GM23338 (cell line): ENCODE measurements at regions not wholly inside any gene's neighbourhood (a gene's known extent, or its start where the extent isn't known, plus 50 kb on each side); places are given as distances from the start of the nearest gene placed in this dataset.

Source experiments
- CREB1 ChIP-seq: fragments of 250-450 bp; sonication (Bioruptor Pico); IDR thresholded peaks from 2 replicates; pipeline ENCODE4 v1.5.0; 2020; ENCODE audit warnings: low read depth, mild to moderate bottlenecking, moderate library complexity
- EZH2 ChIP-seq: fragments of 200-600 bp; sonication (generic); IDR thresholded peaks from one replicate; pipeline ENCODE4 v1.8.0; 2017; ENCODE audit warnings: antibody characterized with exemption, mild to moderate bottlenecking, low read depth; ENCODE audit not compliant: unreplicated experiment
- POLR2AphosphoS5 ChIP-seq: IDR thresholded peaks from 2 replicates; pipeline ENCODE4 v1.6.1; 2016; ENCODE audit warnings: antibody characterized with exemption, low read depth
- TF ChIP-seq, protein P1 (sequence below), 2 experiments: fragments of 200-600 bp in 1 of 2; sonication (generic) in 1 of 2; conservative IDR thresholded peaks; 2 replicates each; pipeline versions ENCODE4 v1.5.1 to v1.6.1; 2016 to 2017; ENCODE audit warnings: antibody characterized with exemption in 2 of 2, low read depth in 2 of 2, mild to moderate bottlenecking in 2 of 2, moderate library complexity in 1 of 2
- TF ChIP-seq, protein P2 (sequence below): IDR thresholded peaks from one replicate; pipeline ENCODE4 v1.6.1; 2018; ENCODE audit warnings: antibody characterized with exemption; ENCODE audit not compliant: unreplicated experiment

DNA sequence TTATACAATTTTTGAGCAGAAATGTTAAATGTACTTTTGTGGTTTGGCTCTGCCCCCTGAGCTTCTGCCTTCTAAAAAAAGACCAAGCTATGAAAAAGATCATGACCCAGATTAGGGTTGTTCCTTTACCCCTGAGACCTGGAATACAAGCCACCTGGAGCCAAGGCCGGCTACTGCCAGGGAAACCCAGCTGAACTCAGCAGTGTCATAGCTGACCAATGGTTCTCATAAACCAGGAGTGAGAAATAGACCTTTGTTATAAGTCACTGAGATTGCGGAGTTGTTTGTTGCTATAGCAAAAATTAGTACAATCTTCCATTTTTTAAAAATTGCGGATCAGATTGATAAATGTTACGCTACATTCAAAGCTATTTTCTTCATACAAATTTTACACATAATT, 1261.7 kb downstream of the ROBO1 start:
- no peak for TF ChIP-seq POLR2AphosphoS5
- TF ChIP-seq EZH2 = no peak
- TF ChIP-seq, protein P1, sequence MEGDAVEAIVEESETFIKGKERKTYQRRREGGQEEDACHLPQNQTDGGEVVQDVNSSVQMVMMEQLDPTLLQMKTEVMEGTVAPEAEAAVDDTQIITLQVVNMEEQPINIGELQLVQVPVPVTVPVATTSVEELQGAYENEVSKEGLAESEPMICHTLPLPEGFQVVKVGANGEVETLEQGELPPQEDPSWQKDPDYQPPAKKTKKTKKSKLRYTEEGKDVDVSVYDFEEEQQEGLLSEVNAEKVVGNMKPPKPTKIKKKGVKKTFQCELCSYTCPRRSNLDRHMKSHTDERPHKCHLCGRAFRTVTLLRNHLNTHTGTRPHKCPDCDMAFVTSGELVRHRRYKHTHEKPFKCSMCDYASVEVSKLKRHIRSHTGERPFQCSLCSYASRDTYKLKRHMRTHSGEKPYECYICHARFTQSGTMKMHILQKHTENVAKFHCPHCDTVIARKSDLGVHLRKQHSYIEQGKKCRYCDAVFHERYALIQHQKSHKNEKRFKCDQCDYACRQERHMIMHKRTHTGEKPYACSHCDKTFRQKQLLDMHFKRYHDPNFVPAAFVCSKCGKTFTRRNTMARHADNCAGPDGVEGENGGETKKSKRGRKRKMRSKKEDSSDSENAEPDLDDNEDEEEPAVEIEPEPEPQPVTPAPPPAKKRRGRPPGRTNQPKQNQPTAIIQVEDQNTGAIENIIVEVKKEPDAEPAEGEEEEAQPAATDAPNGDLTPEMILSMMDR (conservative IDR thresholded peaks at IDR 0.05; ENCODE audit: low read depth in 2 of 2) = no peak
- TF ChIP-seq, protein P2, sequence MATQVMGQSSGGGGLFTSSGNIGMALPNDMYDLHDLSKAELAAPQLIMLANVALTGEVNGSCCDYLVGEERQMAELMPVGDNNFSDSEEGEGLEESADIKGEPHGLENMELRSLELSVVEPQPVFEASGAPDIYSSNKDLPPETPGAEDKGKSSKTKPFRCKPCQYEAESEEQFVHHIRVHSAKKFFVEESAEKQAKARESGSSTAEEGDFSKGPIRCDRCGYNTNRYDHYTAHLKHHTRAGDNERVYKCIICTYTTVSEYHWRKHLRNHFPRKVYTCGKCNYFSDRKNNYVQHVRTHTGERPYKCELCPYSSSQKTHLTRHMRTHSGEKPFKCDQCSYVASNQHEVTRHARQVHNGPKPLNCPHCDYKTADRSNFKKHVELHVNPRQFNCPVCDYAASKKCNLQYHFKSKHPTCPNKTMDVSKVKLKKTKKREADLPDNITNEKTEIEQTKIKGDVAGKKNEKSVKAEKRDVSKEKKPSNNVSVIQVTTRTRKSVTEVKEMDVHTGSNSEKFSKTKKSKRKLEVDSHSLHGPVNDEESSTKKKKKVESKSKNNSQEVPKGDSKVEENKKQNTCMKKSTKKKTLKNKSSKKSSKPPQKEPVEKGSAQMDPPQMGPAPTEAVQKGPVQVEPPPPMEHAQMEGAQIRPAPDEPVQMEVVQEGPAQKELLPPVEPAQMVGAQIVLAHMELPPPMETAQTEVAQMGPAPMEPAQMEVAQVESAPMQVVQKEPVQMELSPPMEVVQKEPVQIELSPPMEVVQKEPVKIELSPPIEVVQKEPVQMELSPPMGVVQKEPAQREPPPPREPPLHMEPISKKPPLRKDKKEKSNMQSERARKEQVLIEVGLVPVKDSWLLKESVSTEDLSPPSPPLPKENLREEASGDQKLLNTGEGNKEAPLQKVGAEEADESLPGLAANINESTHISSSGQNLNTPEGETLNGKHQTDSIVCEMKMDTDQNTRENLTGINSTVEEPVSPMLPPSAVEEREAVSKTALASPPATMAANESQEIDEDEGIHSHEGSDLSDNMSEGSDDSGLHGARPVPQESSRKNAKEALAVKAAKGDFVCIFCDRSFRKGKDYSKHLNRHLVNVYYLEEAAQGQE = no peak
- TF ChIP-seq CREB1 = no peak
